ENCODE measurements at regions not wholly inside any gene's neighbourhood (a gene's known extent, or its start where the extent isn't known, plus 50 kb on each side); places are given as distances from the start of the nearest gene placed in this dataset.

DNA sequence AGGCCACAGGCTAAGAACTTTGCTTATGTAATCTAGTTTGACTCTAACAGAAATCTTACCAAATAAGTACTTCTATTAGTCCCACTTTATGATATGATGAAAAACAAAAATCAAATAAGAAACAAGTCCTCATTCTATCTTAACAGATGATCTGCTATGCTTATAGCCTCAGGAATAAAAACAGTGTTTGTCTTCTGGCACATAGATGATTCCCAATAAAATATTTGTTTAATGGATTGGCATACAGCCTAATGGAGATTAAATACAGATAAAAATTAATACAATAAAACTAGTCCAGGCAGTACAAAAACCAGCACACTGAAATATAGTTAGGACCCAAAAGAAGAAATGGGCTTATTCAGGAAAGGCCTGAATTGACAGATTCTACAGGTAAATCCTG lies 971.4 kb upstream of the WWC1 start:
- no peak for DNase-seq (ENCODE audit: low spot score)
- no peaks in the 10 kb centered on the region for H3K4me1 Mint-ChIP-seq (ENCODE audit: low read depth)
- no peak overlapping the region for H3K27ac Mint-ChIP-seq
- H3K27me3 Mint-ChIP-seq (ENCODE audit: low read depth) = no peaks in the 10 kb centered on the region
- peaks cover 7% of the 10 kb centered on the region for H3K9me3 Mint-ChIP-seq
- no peak overlapping the region for H3K4me3 Mint-ChIP-seq
- no peaks in the 10 kb centered on the region for H3K36me3 Mint-ChIP-seq (ENCODE audit: low read depth)

DNA sequence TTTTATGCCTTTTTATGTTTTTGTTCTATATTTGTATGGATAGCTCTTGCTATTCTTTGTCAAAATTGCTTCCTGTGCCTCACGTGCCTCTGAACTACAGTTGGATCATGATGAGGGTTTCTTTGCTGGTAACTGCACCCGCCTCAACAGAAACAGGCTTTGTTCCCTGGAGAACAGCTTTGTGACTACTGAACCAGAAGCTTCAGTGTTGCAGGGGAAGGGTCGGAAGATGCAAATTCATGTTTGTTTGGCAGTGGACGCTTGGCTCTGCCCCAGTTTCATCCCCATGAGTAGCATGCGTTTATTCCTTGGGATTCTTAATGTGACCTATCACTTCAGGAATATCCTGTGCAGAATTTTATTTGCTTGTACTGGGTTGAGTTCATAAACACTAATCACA lies 959.1 kb upstream of the WWC1 start:
- Mint-ChIP-seq H3K4me1 (ENCODE audit: low read depth) (no peaks in the 10 kb centered on the region), H3K36me3 (ENCODE audit: low read depth) (no peaks in the 10 kb centered on the region), H3K9me3 (peaks cover 21% of the 10 kb centered on the region), H3K27ac (no peak overlapping the region), H3K4me3 (no peak overlapping the region), H3K27me3 (ENCODE audit: low read depth) (no peaks in the 10 kb centered on the region)
- DNase-seq (ENCODE audit: low spot score) = no peak

DNA sequence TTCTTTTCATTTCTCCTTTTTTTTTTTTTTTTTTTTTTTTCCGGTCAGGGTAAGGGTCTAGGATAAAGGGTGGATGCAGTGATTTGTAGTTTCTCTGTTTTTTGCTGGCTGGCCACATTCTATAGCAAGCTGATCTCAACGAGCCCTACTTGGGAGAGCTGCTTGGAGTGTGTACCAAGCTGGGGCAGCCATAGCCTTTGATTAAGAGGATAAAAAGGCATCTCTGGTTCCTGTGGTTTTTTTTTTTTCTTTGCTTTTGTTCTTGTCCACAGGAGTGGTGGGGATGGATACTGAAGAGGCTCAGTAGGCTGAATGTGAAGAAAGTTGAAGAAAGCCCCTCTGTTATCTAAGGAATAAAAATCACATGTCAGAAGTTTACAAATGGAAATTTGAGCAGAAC lies 955.3 kb upstream of the WWC1 start:
- no peak overlapping the region for H3K4me3 Mint-ChIP-seq
- H3K4me1 Mint-ChIP-seq (ENCODE audit: low read depth) = no peaks in the 10 kb centered on the region
- no peak overlapping the region for H3K27ac Mint-ChIP-seq
- H3K36me3 Mint-ChIP-seq (ENCODE audit: low read depth) = no peaks in the 10 kb centered on the region
- no peak for DNase-seq (ENCODE audit: low spot score)
- H3K27me3 Mint-ChIP-seq (ENCODE audit: low read depth) = no peaks in the 10 kb centered on the region
- peaks cover 21% of the 10 kb centered on the region for H3K9me3 Mint-ChIP-seq

DNA sequence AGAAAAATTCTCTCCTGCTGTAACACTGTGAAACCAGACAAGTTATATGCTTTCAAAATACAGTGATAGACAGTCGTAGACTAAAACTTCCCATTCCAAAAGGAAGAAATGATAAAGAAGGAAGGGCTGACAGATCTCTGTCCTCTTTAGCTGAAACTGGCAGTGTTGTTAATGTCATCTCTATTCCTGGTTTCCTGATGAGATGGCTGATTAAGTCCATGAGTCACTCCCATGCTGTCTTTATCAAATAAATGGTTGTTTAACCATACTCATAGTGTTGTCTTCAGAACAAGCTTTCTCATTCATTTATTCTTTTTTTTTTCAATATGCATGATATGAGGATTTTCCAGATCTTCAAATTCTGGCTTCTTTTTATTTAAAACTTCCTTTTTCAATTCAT lies 952.2 kb upstream of the WWC1 start:
- no peak for DNase-seq (ENCODE audit: low spot score)
- no peaks in the 10 kb centered on the region for H3K36me3 Mint-ChIP-seq (ENCODE audit: low read depth)
- no peaks in the 10 kb centered on the region for H3K4me1 Mint-ChIP-seq (ENCODE audit: low read depth)
- peaks cover 21% of the 10 kb centered on the region for H3K9me3 Mint-ChIP-seq
- H3K27me3 Mint-ChIP-seq (ENCODE audit: low read depth) = no peaks in the 10 kb centered on the region
- no peak overlapping the region for H3K4me3 Mint-ChIP-seq
- no peak overlapping the region for H3K27ac Mint-ChIP-seq

DNA sequence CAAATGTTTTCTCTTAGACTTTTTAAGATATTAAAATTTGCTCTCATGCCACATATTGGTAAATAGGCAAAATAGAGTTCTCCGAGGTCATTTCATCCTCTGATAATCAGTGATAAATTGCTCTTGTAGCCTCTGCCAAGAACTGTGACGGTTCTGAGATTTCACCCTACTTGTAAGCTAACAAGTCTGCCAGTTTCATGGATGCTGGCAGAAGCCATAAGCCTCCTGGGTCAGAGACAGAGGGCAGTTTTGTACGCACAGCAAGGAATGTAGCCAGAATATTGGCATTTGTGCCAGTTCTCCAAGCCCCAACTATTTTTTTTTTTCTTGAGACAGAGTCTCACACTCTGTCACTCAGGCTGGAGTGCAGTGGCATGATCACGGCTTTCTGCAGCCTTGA lies 945.0 kb upstream of the WWC1 start:
- Mint-ChIP-seq H3K4me1 (ENCODE audit: low read depth) (no peaks in the 10 kb centered on the region), H3K27ac (no peak overlapping the region), H3K27me3 (ENCODE audit: low read depth) (no peaks in the 10 kb centered on the region), H3K9me3 (no peaks in the 10 kb centered on the region), H3K4me3 (no peak overlapping the region), H3K36me3 (ENCODE audit: low read depth) (no peaks in the 10 kb centered on the region)
- DNase-seq (ENCODE audit: low spot score) = no peak

DNA sequence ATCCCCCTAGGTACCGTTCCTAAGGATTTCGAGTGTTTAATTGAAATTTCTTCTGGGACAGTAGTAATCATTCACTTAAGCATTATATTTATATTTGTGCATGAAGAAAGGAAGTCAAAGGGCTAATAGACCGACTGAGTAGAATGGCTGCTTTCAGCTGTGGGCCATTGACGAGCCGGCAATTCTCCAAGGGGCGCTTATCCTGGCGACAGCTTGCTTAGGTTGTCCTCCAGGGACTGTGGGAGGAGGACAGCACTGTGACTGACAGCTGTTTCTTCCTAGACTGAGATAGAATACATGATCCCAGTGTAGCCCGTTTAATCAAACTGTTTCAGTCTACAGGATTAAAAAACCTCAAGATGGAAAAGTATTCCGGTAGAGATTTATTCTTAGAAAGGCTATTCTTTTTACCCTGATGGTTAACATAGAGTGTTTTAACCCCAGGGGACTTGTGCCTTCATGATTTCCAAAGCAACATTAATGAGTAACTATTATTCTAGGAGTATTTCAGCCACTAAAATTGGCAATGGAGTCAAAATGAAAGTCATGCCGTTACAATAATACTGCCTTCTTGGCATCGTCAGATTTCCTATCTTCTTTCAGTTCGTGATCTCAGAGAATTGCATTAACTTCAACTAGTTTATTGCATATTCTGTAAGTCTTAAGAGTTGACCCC lies 943.1 kb upstream of the WWC1 start:
- H3K27me3 Mint-ChIP-seq (ENCODE audit: low read depth) = no peaks in the 10 kb centered on the region
- H3K4me3 Mint-ChIP-seq = no peak overlapping the region
- H3K36me3 Mint-ChIP-seq (ENCODE audit: low read depth) = no peaks in the 10 kb centered on the region
- DNase-seq (ENCODE audit: low spot score) = no peak
- no peaks in the 10 kb centered on the region for H3K4me1 Mint-ChIP-seq (ENCODE audit: low read depth)
- H3K27ac Mint-ChIP-seq = no peak overlapping the region
- no peaks in the 10 kb centered on the region for H3K9me3 Mint-ChIP-seq

DNA sequence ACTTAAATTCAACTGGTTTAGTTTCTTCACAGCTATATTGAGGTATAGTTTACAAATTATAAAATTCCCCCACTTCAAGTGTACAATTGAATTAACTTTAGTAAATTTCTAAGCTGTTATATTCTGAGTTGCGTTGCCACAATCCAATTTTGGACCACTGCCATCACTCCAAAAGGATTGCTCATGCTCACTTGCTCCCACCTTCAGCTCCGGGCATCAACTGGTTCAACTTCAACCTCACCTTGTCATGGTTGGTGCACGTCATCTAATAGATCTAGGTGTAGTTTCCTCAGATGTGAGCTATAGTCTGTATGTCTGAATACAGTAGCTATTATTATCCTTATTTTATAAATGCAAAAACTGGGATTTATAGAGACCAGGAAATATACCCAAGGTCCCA lies 942.5 kb upstream of the WWC1 start:
- no peaks in the 10 kb centered on the region for H3K27me3 Mint-ChIP-seq (ENCODE audit: low read depth)
- no peaks in the 10 kb centered on the region for H3K4me1 Mint-ChIP-seq (ENCODE audit: low read depth)
- no peaks in the 10 kb centered on the region for H3K9me3 Mint-ChIP-seq
- no peak overlapping the region for H3K27ac Mint-ChIP-seq
- no peak overlapping the region for H3K4me3 Mint-ChIP-seq
- H3K36me3 Mint-ChIP-seq (ENCODE audit: low read depth) = no peaks in the 10 kb centered on the region
- no peak for DNase-seq (ENCODE audit: low spot score)

DNA sequence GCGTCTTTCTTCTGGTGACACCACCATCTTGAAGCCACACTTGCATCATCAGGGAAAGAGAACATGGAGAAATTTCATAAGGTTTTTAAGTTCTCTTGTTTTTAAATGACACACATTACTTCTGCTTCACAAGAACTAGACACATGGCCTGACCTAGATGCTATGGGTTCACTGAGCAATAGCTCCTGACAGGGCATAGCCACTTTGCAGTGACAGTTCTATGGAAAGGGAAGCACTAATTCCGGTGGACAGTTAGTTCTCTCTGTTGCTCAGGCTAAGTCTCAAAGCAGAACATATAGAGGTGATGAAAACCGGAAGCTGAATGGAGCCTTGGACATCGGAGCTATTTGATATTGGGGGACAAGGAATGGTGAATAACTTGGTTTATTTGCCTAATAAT lies 940.1 kb upstream of the WWC1 start:
- H3K36me3 Mint-ChIP-seq (ENCODE audit: low read depth) = no peaks in the 10 kb centered on the region
- no peak overlapping the region for H3K4me3 Mint-ChIP-seq
- H3K27ac Mint-ChIP-seq = no peak overlapping the region
- no peak for DNase-seq (ENCODE audit: low spot score)
- no peaks in the 10 kb centered on the region for H3K4me1 Mint-ChIP-seq (ENCODE audit: low read depth)
- peaks cover 5% of the 10 kb centered on the region for H3K9me3 Mint-ChIP-seq
- H3K27me3 Mint-ChIP-seq (ENCODE audit: low read depth) = no peaks in the 10 kb centered on the region

DNA sequence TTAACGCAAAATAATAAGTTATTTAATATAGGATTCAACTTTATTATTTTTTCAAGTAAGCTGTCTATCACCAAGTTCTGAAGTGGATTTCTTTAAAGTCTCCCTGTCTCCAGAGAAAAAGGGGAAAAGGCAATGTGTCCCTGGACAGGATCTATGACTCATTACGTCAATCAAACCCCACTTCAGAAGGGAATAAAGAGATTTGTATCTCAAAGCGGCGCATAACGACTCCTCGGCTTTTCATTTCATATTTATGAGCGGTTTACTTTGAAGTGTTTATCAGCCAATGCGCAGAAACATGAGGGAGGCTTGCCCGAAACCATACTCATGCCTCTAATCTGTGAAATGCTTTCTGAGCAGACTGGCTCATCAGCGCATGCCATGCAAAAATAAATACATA lies 938.6 kb upstream of the WWC1 start:
- no peaks in the 10 kb centered on the region for H3K36me3 Mint-ChIP-seq (ENCODE audit: low read depth)
- no peak overlapping the region for H3K27ac Mint-ChIP-seq
- no peak for DNase-seq (ENCODE audit: low spot score)
- H3K9me3 Mint-ChIP-seq = peaks cover 5% of the 10 kb centered on the region
- no peaks in the 10 kb centered on the region for H3K4me1 Mint-ChIP-seq (ENCODE audit: low read depth)
- H3K27me3 Mint-ChIP-seq (ENCODE audit: low read depth) = no peaks in the 10 kb centered on the region
- H3K4me3 Mint-ChIP-seq = no peak overlapping the region

DNA sequence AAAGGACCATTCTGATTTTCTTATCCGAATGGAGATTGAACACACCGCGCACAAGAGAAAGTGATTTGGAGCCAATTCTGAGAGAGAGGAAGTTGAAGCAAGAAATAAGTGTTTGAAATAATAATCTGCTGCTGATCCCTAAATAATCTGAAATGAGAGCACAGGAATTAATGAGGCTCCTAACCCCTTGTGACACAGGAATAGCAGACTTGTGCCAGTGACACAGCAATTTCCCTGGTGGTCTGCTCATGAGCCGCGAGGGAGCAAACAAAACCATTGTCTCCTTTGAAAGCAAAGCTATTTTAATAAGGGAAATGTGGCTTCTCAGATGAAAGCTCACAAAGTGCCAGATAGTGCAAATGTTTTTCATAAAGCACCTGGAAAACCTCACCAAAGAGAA lies 936.1 kb upstream of the WWC1 start:
- no peak for DNase-seq (ENCODE audit: low spot score)
- H3K9me3 Mint-ChIP-seq = peaks cover 8% of the 10 kb centered on the region

DNA sequence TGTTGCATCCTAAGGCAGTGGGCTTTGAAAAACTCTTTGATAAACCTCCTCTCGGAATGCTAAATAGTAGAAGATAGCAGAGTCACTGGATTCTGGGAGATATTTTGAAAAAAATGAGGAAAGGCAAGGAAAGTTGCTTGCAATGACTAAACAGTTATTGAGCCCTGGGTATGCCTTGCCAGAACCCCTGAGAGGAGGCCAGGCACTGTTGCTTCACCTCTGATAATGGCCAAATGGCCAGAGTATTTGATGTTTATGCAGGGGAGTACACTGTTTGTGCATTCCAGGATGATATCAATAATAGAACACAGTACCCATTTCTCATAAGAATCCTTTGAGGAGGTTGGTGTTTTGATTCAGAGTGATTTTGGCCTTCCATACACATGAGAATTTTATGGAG lies 935.1 kb upstream of the WWC1 start:
- H3K9me3 Mint-ChIP-seq = peaks cover 10% of the 10 kb centered on the region
- H3K27ac Mint-ChIP-seq = no peak overlapping the region

More for the DNA sequence above, 936.1 kb upstream of the WWC1 start:
- H3K27me3 Mint-ChIP-seq (ENCODE audit: low read depth) = no peaks in the 10 kb centered on the region
- H3K36me3 Mint-ChIP-seq (ENCODE audit: low read depth) = no peaks in the 10 kb centered on the region
- H3K4me1 Mint-ChIP-seq (ENCODE audit: low read depth) = no peaks in the 10 kb centered on the region
- H3K27ac Mint-ChIP-seq = no peak overlapping the region
- H3K4me3 Mint-ChIP-seq = no peak overlapping the region

DNA sequence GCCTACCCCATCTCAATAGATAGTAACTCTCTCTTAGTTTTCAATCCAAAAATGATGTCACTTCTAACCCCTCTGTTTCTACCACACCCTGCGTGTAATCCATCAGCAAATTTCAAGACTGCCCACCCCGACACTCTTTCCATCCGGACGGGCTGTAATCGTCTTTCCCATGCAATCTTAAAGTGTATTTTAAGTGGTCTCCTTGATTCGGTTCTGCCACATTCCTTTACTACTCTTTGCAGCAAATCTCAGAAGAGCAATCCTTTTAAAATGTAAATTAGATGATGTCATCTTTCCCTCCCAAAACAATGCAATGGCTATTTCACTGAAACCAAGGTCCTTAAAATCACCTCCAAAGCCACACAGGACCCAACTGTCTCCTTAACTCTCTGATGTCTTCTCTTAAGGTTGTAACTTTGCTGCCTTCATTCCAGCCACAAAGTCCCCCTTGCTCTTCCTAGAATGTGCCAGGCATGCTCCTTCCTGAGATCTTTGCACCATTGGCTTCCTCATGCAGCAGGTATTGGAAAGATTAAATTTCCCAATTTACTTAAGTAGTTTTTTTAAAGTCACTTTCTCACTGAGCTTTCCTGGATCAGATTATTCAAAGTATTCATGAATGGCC lies 932.5 kb upstream of the WWC1 start:
- H3K27ac Mint-ChIP-seq = no peak overlapping the region
- H3K36me3 Mint-ChIP-seq (ENCODE audit: low read depth) = no peaks in the 10 kb centered on the region
- H3K9me3 Mint-ChIP-seq = peaks cover 17% of the 10 kb centered on the region
- no peak overlapping the region for H3K4me3 Mint-ChIP-seq
- H3K27me3 Mint-ChIP-seq (ENCODE audit: low read depth) = no peaks in the 10 kb centered on the region
- no peak for DNase-seq (ENCODE audit: low spot score)
- no peaks in the 10 kb centered on the region for H3K4me1 Mint-ChIP-seq (ENCODE audit: low read depth)

More for the DNA sequence above, 935.1 kb upstream of the WWC1 start:
- Mint-ChIP-seq H3K4me3 (no peak overlapping the region), H3K36me3 (ENCODE audit: low read depth) (no peaks in the 10 kb centered on the region), H3K27me3 (ENCODE audit: low read depth) (no peaks in the 10 kb centered on the region), H3K4me1 (ENCODE audit: low read depth) (no peaks in the 10 kb centered on the region)
- DNase-seq (ENCODE audit: low spot score) = no peak

DNA sequence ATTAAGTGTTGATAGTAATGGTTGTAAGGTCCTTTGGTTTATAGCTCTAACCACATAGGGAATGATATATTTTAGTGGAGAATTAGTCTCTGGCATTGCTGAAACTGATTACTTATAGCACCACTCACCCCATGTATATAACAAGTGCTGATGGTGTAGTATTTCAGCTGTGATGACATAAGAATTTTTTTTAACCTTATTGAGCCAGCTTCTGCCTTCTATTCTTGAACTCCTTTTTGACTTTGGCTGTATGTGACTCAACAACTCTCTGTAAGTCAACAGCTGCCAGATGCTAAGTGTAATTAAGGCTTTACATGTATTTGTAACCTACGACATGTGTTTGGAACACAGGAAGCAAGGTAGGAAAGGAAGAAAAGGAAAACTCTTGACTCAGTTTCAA lies 929.6 kb upstream of the WWC1 start:
- Mint-ChIP-seq H3K9me3 (peaks cover 17% of the 10 kb centered on the region), H3K4me3 (no peak overlapping the region), H3K4me1 (ENCODE audit: low read depth) (no peaks in the 10 kb centered on the region), H3K27ac (no peak overlapping the region), H3K27me3 (ENCODE audit: low read depth) (no peaks in the 10 kb centered on the region), H3K36me3 (ENCODE audit: low read depth) (no peaks in the 10 kb centered on the region)
- no peak for DNase-seq (ENCODE audit: low spot score)

DNA sequence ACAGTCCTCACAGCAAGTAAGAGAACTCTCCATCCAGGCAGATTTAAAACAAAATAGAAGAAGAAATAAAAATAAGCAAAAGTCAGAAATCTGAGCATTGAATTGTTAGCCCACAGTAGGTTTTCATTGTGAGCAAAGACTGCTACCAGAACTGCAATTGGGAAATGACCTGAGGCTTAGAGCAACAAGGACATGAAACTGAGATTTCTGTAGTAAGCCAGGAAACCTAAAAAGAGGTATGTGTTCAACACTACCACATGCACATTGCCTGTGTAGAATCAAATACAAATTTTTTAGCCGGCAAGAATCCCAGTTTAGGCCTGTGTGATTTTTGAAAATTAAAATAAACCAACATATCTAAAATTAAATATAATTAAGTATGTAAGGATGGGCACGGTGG lies 928.4 kb upstream of the WWC1 start:
- no peak for DNase-seq (ENCODE audit: low spot score)
- peaks cover 17% of the 10 kb centered on the region for H3K9me3 Mint-ChIP-seq

DNA sequence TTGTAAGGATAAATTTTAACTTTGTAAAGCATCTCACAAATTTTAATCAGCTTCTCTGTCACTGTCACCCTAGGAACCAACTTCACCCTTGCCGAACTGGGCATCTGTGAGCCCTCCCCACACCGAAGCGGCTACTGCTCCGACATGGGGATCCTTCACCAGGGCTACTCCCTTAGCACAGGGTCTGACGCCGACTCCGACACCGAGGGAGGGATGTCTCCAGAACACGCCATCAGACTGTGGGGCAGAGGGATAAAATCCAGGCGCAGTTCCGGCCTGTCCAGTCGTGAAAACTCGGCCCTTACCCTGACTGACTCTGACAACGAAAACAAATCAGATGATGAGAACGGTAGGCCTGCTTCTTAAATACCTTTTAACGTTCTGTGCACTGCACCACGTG lies 916.3 kb upstream of the WWC1 start:
- Mint-ChIP-seq H3K27ac (no peak overlapping the region), H3K36me3 (ENCODE audit: low read depth) (no peaks in the 10 kb centered on the region), H3K9me3 (no peaks in the 10 kb centered on the region), H3K27me3 (ENCODE audit: low read depth) (no peaks in the 10 kb centered on the region), H3K4me1 (ENCODE audit: low read depth) (no peaks in the 10 kb centered on the region), H3K4me3 (no peak overlapping the region)
- DNase-seq (ENCODE audit: low spot score) = no peak

More for the DNA sequence above, 928.4 kb upstream of the WWC1 start:
- H3K4me1 Mint-ChIP-seq (ENCODE audit: low read depth) = no peaks in the 10 kb centered on the region
- no peaks in the 10 kb centered on the region for H3K36me3 Mint-ChIP-seq (ENCODE audit: low read depth)
- H3K27ac Mint-ChIP-seq = no peak overlapping the region
- no peaks in the 10 kb centered on the region for H3K27me3 Mint-ChIP-seq (ENCODE audit: low read depth)
- no peak overlapping the region for H3K4me3 Mint-ChIP-seq
